ENCODE measurements at regions not wholly inside any gene's neighbourhood (a gene's known extent, or its start where the extent isn't known, plus 50 kb on each side); places are given as distances from the start of the nearest gene placed in this dataset.

DNA sequence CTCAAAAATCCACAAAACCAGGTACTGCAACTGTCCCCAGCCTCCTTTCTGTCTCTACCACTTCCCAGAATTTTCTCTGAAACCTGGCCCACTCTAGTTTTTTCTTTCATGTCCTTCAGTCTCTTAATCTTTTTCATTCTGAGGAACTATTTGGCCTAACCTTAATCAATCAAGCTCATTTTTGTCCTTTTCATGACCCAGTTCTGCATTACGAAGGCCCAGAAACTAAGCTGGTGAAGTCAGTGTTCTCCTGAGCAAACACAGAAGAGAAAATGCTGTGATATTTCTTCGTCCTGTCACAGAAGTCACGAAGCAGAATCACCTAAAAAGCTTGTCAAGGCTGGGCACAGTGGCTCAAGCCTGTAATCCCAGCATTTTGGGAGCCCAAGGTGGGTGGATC is 131.7 kb upstream of the EDNRA start:
- no peak for DNase-seq (ENCODE audit: low read depth, low spot score)
- Histone ChIP-seq H3K9me1 (ENCODE audit: control insufficient read depth, extremely low read depth, insufficient read depth, low read length) (no peaks in the 10 kb centered on the region), H3K27me3 (ENCODE audit: control insufficient read depth, extremely low read depth, insufficient read depth, low read length) (no peaks in the 10 kb centered on the region), H3K9ac (ENCODE audit: control insufficient read depth, extremely low read depth, insufficient read depth, low read length) (no peak overlapping the region), H3K9me3 (ENCODE audit: control insufficient read depth, low read depth, low read length) (peaks cover 3% of the 10 kb centered on the region), H3K27ac (ENCODE audit: control insufficient read depth, insufficient read depth, low read length) (no peak overlapping the region), H3K4me3 (ENCODE audit: control insufficient read depth in 2 of 3, extremely low read depth in 1 of 3, insufficient read depth in 2 of 3, low read depth in 1 of 3, low read length in 3 of 3) (no peak overlapping the region), H2AFZ (ENCODE audit: control insufficient read depth, low read length) (no peak overlapping the region), H3K4me1 (ENCODE audit: control insufficient read depth, extremely low read depth, insufficient read depth, low read length) (peaks cover 5% of the 10 kb centered on the region), H3K4me2 (ENCODE audit: control insufficient read depth, extremely low read depth, insufficient read depth, low read depth, low read length) (no peak overlapping the region), H3K79me2 (ENCODE audit: control insufficient read depth, insufficient read depth, low read length) (no peaks in the 10 kb centered on the region), H3K36me3 (ENCODE audit: control insufficient read depth in 2 of 2, extremely low read depth in 1 of 2, insufficient read depth in 2 of 2, low read length in 2 of 2) (no peaks in the 10 kb centered on the region), H4K20me1 (ENCODE audit: control insufficient read depth, extremely low read depth, insufficient read depth, low read length) (no peaks in the 10 kb centered on the region)
- dilution Hi-C loops (cut with MboI; ENCODE audit: extremely low pct_ligation_motif_present, low sequenced_read_pairs) = no loop called here
- TF ChIP-seq EZH2 (IDR thresholded peaks at IDR 0.05; ENCODE audit: low read length) = no peak
- TF ChIP-seq, protein P1, sequence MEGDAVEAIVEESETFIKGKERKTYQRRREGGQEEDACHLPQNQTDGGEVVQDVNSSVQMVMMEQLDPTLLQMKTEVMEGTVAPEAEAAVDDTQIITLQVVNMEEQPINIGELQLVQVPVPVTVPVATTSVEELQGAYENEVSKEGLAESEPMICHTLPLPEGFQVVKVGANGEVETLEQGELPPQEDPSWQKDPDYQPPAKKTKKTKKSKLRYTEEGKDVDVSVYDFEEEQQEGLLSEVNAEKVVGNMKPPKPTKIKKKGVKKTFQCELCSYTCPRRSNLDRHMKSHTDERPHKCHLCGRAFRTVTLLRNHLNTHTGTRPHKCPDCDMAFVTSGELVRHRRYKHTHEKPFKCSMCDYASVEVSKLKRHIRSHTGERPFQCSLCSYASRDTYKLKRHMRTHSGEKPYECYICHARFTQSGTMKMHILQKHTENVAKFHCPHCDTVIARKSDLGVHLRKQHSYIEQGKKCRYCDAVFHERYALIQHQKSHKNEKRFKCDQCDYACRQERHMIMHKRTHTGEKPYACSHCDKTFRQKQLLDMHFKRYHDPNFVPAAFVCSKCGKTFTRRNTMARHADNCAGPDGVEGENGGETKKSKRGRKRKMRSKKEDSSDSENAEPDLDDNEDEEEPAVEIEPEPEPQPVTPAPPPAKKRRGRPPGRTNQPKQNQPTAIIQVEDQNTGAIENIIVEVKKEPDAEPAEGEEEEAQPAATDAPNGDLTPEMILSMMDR (optimal IDR thresholded peaks at IDR 0.05 in 1 of 3, IDR thresholded peaks at IDR 0.05 in 1 of 3, conservative IDR thresholded peaks at IDR 0.05 in 1 of 3; ENCODE audit: extremely low read depth in 1 of 3, insufficient read depth in 2 of 3, low read length in 3 of 3) = no peak
- no peak for FAIRE-seq

DNA sequence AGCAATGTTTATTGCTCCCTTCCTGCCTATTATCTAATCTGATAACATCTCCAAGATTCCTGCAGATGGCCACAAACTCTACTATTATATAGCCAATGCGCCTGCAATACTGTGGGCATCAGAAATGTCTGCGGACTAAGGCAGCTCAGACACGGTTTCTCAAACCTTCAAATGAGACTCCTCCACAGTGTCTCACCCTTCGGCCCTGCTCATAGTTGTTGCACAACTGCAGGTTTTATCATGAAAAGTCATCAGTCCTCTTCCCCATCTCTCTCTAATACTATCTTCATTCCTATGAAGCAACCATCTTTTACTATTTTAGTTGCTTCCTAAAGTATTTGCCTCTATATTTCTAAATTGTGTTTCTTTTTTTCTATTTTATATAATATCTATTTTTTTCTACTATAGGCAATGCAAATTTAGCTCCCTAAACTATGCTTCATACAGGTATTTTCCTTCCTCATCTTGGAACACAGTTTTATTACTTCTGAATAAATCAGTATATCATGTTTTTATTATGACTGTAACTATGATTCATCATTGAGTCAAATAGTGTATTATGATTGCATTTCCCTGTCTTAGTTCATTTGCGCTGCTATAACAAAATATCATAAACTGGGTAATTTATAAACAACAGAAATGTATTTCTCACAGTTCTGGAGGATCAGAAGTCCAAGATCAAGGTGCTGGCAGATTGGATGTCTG is 129.7 kb upstream of the EDNRA start:
- no peaks in the 10 kb centered on the region for H4K20me1 ChIP-seq (ENCODE audit: control insufficient read depth, extremely low read depth, insufficient read depth, low read length)
- DNase-seq (ENCODE audit: low read depth, low spot score) = no peak
- peaks cover 3% of the 10 kb centered on the region for H3K9me3 ChIP-seq (ENCODE audit: control insufficient read depth, low read depth, low read length)
- H3K79me2 ChIP-seq (ENCODE audit: control insufficient read depth, insufficient read depth, low read length) = no peaks in the 10 kb centered on the region
- no peak overlapping the region for H2AFZ ChIP-seq (ENCODE audit: control insufficient read depth, low read length)
- H3K27ac ChIP-seq (ENCODE audit: control insufficient read depth, insufficient read depth, low read length) = peak overlapping the region; percentile 29
- H3K9me1 ChIP-seq (ENCODE audit: control insufficient read depth, extremely low read depth, insufficient read depth, low read length) = no peaks in the 10 kb centered on the region
- H3K4me1 ChIP-seq (ENCODE audit: control insufficient read depth, extremely low read depth, insufficient read depth, low read length) = peaks cover 5% of the 10 kb centered on the region
- H3K9ac ChIP-seq (ENCODE audit: control insufficient read depth, extremely low read depth, insufficient read depth, low read length) = no peak overlapping the region
- no peak for FAIRE-seq
- TF ChIP-seq, protein P1 (optimal IDR thresholded peaks at IDR 0.05 in 1 of 3, IDR thresholded peaks at IDR 0.05 in 1 of 3, conservative IDR thresholded peaks at IDR 0.05 in 1 of 3; ENCODE audit: extremely low read depth in 1 of 3, insufficient read depth in 2 of 3, low read length in 3 of 3) = no peak
- no peak for TF ChIP-seq EZH2 (IDR thresholded peaks at IDR 0.05; ENCODE audit: low read length)
- dilution Hi-C loops (cut with MboI; ENCODE audit: extremely low pct_ligation_motif_present, low sequenced_read_pairs) = no loop called here
- H3K4me2 ChIP-seq (ENCODE audit: control insufficient read depth, extremely low read depth, insufficient read depth, low read depth, low read length) = no peak overlapping the region
- H3K27me3 ChIP-seq (ENCODE audit: control insufficient read depth, extremely low read depth, insufficient read depth, low read length) = no peaks in the 10 kb centered on the region
- no peaks in the 10 kb centered on the region for H3K36me3 ChIP-seq (ENCODE audit: control insufficient read depth in 2 of 2, extremely low read depth in 1 of 2, insufficient read depth in 2 of 2, low read length in 2 of 2)
- H3K4me3 ChIP-seq (ENCODE audit: control insufficient read depth in 2 of 3, extremely low read depth in 1 of 3, insufficient read depth in 2 of 3, low read depth in 1 of 3, low read length in 3 of 3) = no peak overlapping the region
